T-cell (primary cell): ENCODE measurements at regions not wholly inside any gene's neighbourhood (a gene's known extent, or its start where the extent isn't known, plus 50 kb on each side); places are given as distances from the start of the nearest gene placed in this dataset.
"Not testable (repeated sequence)": the region's sequence is repeated elsewhere in the genome, so short reads cannot be mapped to it uniquely, and the experiment has no call there.

Source experiments
- ATAC-seq, 4 experiments: fragments of 200-7000 bp in 3 of 4; fragments of 150-1000 bp in 1 of 4; cut with Tn5 transposase; replicated peaks in 1 of 4; 1 replicate in 3 of 4; 2 replicates in 1 of 4; pipeline ENCODE4 v1.10.0; 2021; ENCODE audit warnings: moderate library complexity in 3 of 4, mild to moderate bottlenecking in 2 of 4, moderate number of reproducible peaks in 1 of 4
- CTCF ChIA-PET, 2 donors: fragments of 300-600 bp; sonication (Branson Sonifier 250); formaldehyde crosslinking; loops; one replicate each; lab custom pipeline; 2022; ENCODE audit warnings: antibody characterized with exemption in 2 of 2; lab: Charles Lee
- POLR2A ChIA-PET, 2 donors: fragments of 300-600 bp; sonication (Branson Sonifier 250); formaldehyde crosslinking; loops; one replicate each; lab custom pipeline; 2022; ENCODE audit warnings: antibody characterized with exemption in 2 of 2; lab: Charles Lee
- DNase-seq, 35 experiments: peaks; one replicate each; pipeline versions ENCODE4 v3.0.0 to v3.0.0-alpha.2; 2013 to 2023
- H3K27ac ChIP-seq: one replicate; pipeline ENCODE4 v1.5.1; 2013; ENCODE audit warnings: low read length
- H3K27me3 ChIP-seq, 2 experiments: replicated peaks in 1 of 2; 1 replicate in 1 of 2; 2 replicates in 1 of 2; pipeline versions ENCODE4 v1.6.1 to v1.7.0; 2013; ENCODE audit warnings: low read length in 1 of 2, mixed read lengths in 1 of 2; ENCODE audit not compliant: control insufficient read depth in 2 of 2, insufficient read depth in 2 of 2; ENCODE audit errors: extremely low read depth in 1 of 2
- H3K36me3 ChIP-seq, 2 donors: 1 replicate in 1 of 2; 2 replicates in 1 of 2; pipeline versions ENCODE4 v1.6.1 to v1.7.0; 2013; ENCODE audit warnings: low read length in 1 of 2; ENCODE audit not compliant: control insufficient read depth in 2 of 2, insufficient read depth in 1 of 2; ENCODE audit errors: extremely low read depth in 1 of 2
- H3K4me1 ChIP-seq, 2 experiments: 1 replicate in 1 of 2; 2 replicates in 1 of 2; pipeline versions ENCODE4 v1.6.1 to v1.7.0; 2013; ENCODE audit warnings: low read length in 2 of 2, mixed read lengths in 1 of 2; ENCODE audit not compliant: insufficient read depth in 2 of 2, control insufficient read depth in 1 of 2; ENCODE audit errors: extremely low read depth in 1 of 2
- H3K4me3 ChIP-seq, 2 donors: 1 replicate in 1 of 2; 2 replicates in 1 of 2; pipeline versions ENCODE4 v1.5.1 to v1.7.0; 2013; ENCODE audit warnings: mild to moderate bottlenecking in 2 of 2, low read length in 1 of 2, moderate library complexity in 1 of 2; ENCODE audit not compliant: control insufficient read depth in 1 of 2; ENCODE audit errors: extremely low read depth in 1 of 2
- H3K9me3 ChIP-seq: 2 replicates; pipeline ENCODE4 v1.7.0; 2013
- H3K27ac Mint-ChIP-seq, 2 donors: one replicate each; pipeline ENCODE4 v1.8.0; 2020 to 2021; ENCODE audit warnings: mild to moderate bottlenecking in 2 of 2, mixed read lengths in 2 of 2
- H3K27me3 Mint-ChIP-seq, 2 donors: one replicate each; pipeline ENCODE4 v1.8.0; 2021 to 2022; ENCODE audit warnings: mixed read lengths in 2 of 2
- H3K36me3 Mint-ChIP-seq: one replicate; pipeline ENCODE4 v1.8.0; 2021; ENCODE audit warnings: mixed read lengths
- H3K4me1 Mint-ChIP-seq, 3 donors: one replicate each; pipeline ENCODE4 v1.8.0; 2020 to 2022; ENCODE audit warnings: mixed read lengths in 3 of 3, mild to moderate bottlenecking in 1 of 3
- H3K4me3 Mint-ChIP-seq, 3 donors: one replicate each; pipeline ENCODE4 v1.8.0; 2020 to 2022; ENCODE audit warnings: mild to moderate bottlenecking in 3 of 3, mixed read lengths in 3 of 3, moderate library complexity in 3 of 3
- H3K9me3 Mint-ChIP-seq, 3 donors: one replicate each; pipeline ENCODE4 v1.8.0; 2020 to 2022; ENCODE audit warnings: mixed read lengths in 3 of 3
- WGBS: methylation state at CpG from one replicate; pipeline ENCODE4 v1.1.5; 2013; ENCODE audit warnings: missing lambda C conversion rate; ENCODE audit not compliant: insufficient coverage; 5-methylcytosine and 5-hydroxymethylcytosine counted together

- H3K27ac Mint-ChIP-seq, result no peak overlapping the region
- CTCF ChIA-PET, result no interaction called here
- Histone ChIP-seq H3K27me3 (no peaks in the 10 kb centered on the region), H3K36me3 (no peaks in the 10 kb centered on the region), H3K9me3 (no peaks in the 10 kb centered on the region), H3K4me3 (no peak overlapping the region), H3K4me1 (no peaks in the 10 kb centered on the region), H3K27ac (no peak overlapping the region)
- DNase-seq (no peak), ATAC-seq (no peak)
- H3K4me3 Mint-ChIP-seq, result no peak overlapping the region
- WGBS, result 93% methylated on average over 2 of the region's 2 CpGs
- POLR2A ChIA-PET, result no interaction called here
- peaks cover 0 to 4% (median 2%) of the 10 kb centered on the region in 3 donors for H3K9me3 Mint-ChIP-seq
- no peaks in the 10 kb centered on the region for H3K36me3 Mint-ChIP-seq
- H3K4me1 Mint-ChIP-seq, result no peaks in the 10 kb centered on the region
- peaks cover 11 to 13% of the 10 kb centered on the region in 2 donors for H3K27me3 Mint-ChIP-seq
These were observed 371.7 kb upstream of the MEX3C start for GRCh38 chr18:51569153-51569552.

DNA sequence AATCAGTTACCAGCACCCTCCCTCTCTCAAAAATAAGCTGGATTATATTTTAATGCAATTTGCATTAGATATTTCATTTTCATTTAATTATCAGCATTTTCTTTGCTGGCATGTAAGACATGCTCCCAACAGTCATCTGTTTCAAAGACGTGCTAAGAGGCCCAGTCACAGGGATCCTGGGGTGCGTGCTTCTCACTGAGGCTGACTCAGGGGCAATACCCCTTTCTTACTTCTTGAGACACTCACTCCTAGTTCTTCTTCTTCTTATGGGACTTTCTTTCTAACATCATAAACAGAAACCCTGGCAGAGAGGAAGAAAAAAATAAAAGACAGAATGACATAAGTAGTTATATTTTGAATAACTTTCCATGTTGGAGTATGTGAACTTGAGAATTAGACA, 372.1 kb upstream of the MEX3C start:
- Histone ChIP-seq H3K27ac (no peak overlapping the region), H3K4me3 (no peak overlapping the region), H3K4me1 (no peaks in the 10 kb centered on the region), H3K36me3 (no peaks in the 10 kb centered on the region), H3K9me3 (no peaks in the 10 kb centered on the region), H3K27me3 (no peaks in the 10 kb centered on the region)
- DNase-seq, result no peak
- Mint-ChIP-seq H3K9me3 (peaks cover 0 to 4% (median 3%) of the 10 kb centered on the region in 3 donors), H3K27me3 (peaks cover 8 to 11% of the 10 kb centered on the region in 2 donors), H3K36me3 (no peaks in the 10 kb centered on the region), H3K27ac (no peak overlapping the region), H3K4me1 (no peaks in the 10 kb centered on the region), H3K4me3 (no peak overlapping the region)
- ATAC-seq, result no peak
- 86% methylated on average over 2 of the region's 2 CpGs for WGBS
- ChIA-PET CTCF (no interaction called here), POLR2A (no interaction called here)

DNA sequence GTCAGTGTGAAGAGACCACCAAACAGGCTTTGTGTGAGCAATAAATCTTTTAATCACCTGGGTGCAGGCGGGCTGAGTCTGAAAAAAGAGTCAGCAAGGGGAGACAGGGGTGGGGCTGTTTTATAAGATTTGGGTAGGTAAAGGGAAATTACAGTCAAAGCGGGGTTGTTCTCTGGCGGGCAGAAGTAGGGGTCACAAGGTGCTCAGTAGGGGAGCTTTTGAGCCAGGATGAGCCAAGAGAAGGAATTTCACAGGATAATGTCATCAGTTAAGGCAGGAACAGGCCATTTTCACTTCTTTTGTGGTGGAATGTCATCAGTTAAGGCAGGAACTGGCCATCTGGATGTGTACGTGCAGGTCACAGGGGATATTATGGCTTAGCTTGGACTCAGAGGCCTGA, 372.6 kb upstream of the MEX3C start:
- H3K4me1 Mint-ChIP-seq, DNase-seq, H3K36me3 ChIP-seq, ATAC-seq, H3K36me3 Mint-ChIP-seq, H3K9me3 ChIP-seq, H3K27me3 ChIP-seq, H3K4me3 ChIP-seq, H3K4me3 Mint-ChIP-seq, H3K4me1 ChIP-seq, H3K27ac Mint-ChIP-seq, POLR2A ChIA-PET, CTCF ChIA-PET, H3K27ac ChIP-seq, H3K9me3 Mint-ChIP-seq: not testable (repeated sequence)
- H3K27me3 Mint-ChIP-seq, result peaks cover 4 to 11% of the 10 kb centered on the region in 2 donors
- WGBS, result no CpG with 5 or more reads among the region's 4 CpGs

DNA sequence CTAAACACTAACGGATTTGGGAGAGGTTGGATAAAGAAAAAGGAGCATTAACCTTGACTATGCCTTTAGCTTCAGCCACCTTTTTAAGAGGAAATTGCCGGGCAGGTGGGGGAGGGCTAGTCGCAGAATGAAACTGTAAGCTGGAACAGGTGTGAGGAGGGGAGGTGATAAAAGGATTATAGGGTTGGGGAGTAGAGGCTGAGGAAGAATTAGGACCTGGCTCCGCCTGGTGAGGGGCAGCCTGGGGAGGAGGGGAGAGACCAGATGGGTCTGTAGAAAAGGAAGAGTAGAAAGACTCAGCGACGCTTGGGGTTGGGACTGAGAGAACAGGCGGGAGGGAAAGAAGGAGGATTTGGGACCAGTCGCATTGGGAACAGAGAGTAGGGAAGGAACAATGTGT, 376.4 kb upstream of the MEX3C start:
- H3K4me3 Mint-ChIP-seq, H3K27me3 Mint-ChIP-seq, DNase-seq, H3K36me3 Mint-ChIP-seq, H3K9me3 ChIP-seq, H3K36me3 ChIP-seq, H3K9me3 Mint-ChIP-seq, POLR2A ChIA-PET, H3K4me3 ChIP-seq, H3K4me1 Mint-ChIP-seq, ATAC-seq, CTCF ChIA-PET, H3K27ac Mint-ChIP-seq, H3K4me1 ChIP-seq, H3K27me3 ChIP-seq, H3K27ac ChIP-seq: not testable (repeated sequence)
- 89% methylated on average over 4 of the region's 8 CpGs for WGBS

DNA sequence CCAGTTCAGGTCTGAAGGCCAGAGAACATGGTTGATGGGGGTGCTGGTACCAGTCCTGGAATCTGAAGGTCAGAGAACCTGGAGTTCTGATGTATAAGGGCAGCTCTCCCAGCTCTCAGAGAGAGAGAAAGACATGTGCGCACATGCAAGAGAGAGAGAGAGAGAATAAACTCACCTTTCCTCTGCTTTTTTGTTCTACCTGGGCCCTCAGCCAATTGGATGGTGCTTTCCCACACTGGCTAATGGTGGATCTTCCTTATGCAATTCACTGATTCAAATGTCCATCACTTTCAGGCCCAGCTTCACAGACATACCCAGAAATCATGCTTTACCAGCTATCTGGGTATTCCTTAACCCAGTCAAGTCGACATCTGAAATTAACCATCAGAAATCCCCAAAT, 377.7 kb upstream of the MEX3C start:
- Mint-ChIP-seq H3K4me1 (no peaks in the 10 kb centered on the region), H3K4me3 (no peak overlapping the region), H3K36me3 (no peaks in the 10 kb centered on the region), H3K27ac (no peak overlapping the region), H3K27me3 (peaks cover 0 to 10% of the 10 kb centered on the region in 2 donors), H3K9me3 (peaks cover 3 to 7% (median 3%) of the 10 kb centered on the region in 3 donors)
- Histone ChIP-seq H3K36me3 (no peaks in the 10 kb centered on the region), H3K27me3 (no peaks in the 10 kb centered on the region), H3K4me3 (no peak overlapping the region), H3K27ac (no peak overlapping the region), H3K4me1 (no peaks in the 10 kb centered on the region), H3K9me3 (no peaks in the 10 kb centered on the region)
- 56% methylated on average over 1 of the region's 2 CpGs for WGBS
- CTCF ChIA-PET, result no interaction called here
- DNase-seq (no peak), ATAC-seq (no peak)
- POLR2A ChIA-PET, result no interaction called here

DNA sequence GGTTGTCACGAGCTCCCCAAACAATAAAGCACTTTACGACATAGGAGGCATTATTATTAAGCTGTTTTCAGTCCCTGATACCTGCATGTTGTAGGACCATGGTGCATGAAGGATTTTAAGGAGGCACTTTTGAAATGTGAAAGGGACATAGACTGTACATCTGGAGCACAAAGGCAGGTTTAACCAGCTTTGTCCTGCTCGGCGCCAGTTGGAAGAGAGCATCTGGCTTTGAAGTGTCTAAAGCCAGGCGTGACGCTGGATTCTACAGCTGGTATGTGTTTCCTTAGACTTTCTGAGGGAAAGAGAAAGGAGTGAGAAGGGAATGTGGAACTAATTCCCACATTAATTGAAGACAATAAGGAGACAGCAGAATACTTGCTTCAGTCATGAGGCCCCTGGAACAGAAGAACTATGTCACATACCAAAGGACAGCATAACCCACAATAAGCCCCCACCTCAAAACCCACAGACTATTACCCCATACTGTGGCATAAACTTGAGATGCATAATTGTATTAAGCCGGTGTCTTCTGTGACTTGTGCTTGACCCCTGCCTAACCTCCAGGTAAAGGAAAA, 381.0 kb upstream of the MEX3C start:
- no peaks in the 10 kb centered on the region for H3K36me3 Mint-ChIP-seq
- POLR2A ChIA-PET, result no interaction called here
- DNase-seq (no peak), ATAC-seq (no peak)
- CTCF ChIA-PET, result no interaction called here
- no peak overlapping the region for H3K4me3 Mint-ChIP-seq
- H3K4me1 Mint-ChIP-seq, result no peaks in the 10 kb centered on the region
- no peaks in the 10 kb centered on the region for H3K4me1 ChIP-seq
- H3K4me3 ChIP-seq, result no peak overlapping the region
- no peaks in the 10 kb centered on the region for H3K9me3 ChIP-seq
- H3K27ac ChIP-seq, result no peak overlapping the region
- H3K27me3 ChIP-seq, result no peaks in the 10 kb centered on the region
- no peak overlapping the region for H3K27ac Mint-ChIP-seq
- WGBS, result 100% methylated on average over 1 of the region's 7 CpGs
- H3K27me3 Mint-ChIP-seq, result peaks cover 0 to 8% of the 10 kb centered on the region in 2 donors
- no peaks in the 10 kb centered on the region for H3K36me3 ChIP-seq
- peaks cover 3 to 7% (median 3%) of the 10 kb centered on the region in 3 donors for H3K9me3 Mint-ChIP-seq

- DNase-seq, result no peak
- no peak overlapping the region for H3K27ac Mint-ChIP-seq
- Histone ChIP-seq H3K27me3 (no peaks in the 10 kb centered on the region), H3K36me3 (no peaks in the 10 kb centered on the region), H3K4me3 (no peak overlapping the region), H3K27ac (no peak overlapping the region), H3K4me1 (no peaks in the 10 kb centered on the region), H3K9me3 (no peaks in the 10 kb centered on the region)
- H3K9me3 Mint-ChIP-seq, result peaks cover 0 to 4% (median 3%) of the 10 kb centered on the region in 3 donors
- H3K4me3 Mint-ChIP-seq, result no peak overlapping the region
- no peak for ATAC-seq
- 86% methylated on average over 4 of the region's 4 CpGs for WGBS
- POLR2A ChIA-PET, result no interaction called here
- CTCF ChIA-PET, result no interaction called here
- H3K27me3 Mint-ChIP-seq, result peaks cover 0 to 5% of the 10 kb centered on the region in 2 donors
- no peaks in the 10 kb centered on the region for H3K36me3 Mint-ChIP-seq
- no peaks in the 10 kb centered on the region for H3K4me1 Mint-ChIP-seq
These were observed 383.1 kb upstream of the MEX3C start for GRCh38 chr18:51580580-51580979.
